ENCODE measurements at regions not wholly inside any gene's neighbourhood (a gene's known extent, or its start where the extent isn't known, plus 50 kb on each side); places are given as distances from the start of the nearest gene placed in this dataset.

GRCh38 chr2:185502351-185502750, 236.3 kb upstream of the FSIP2 start:
- ATAC-seq (no peak), DNase-seq (ENCODE audit: low read depth, low spot score) (no peak)
- Histone ChIP-seq H3K27ac (ENCODE audit: low read length) (no peak overlapping the region), H3K36me3 (ENCODE audit: control insufficient read depth, insufficient read depth, low read length) (no peaks in the 10 kb centered on the region), H3K4me1 (ENCODE audit: control insufficient read depth, insufficient read depth, low read length) (no peaks in the 10 kb centered on the region), H3K27me3 (ENCODE audit: control insufficient read depth, insufficient read depth, low read length) (no peaks in the 10 kb centered on the region), H3K9me3 (ENCODE audit: control insufficient read depth, insufficient read depth, low read depth, low read length) (peaks cover 10% of the 10 kb centered on the region; the same call in 1 of the 2 replicates), H3K4me3 (ENCODE audit: low read depth in 2 of 2, low read length in 2 of 2) (no peak overlapping the region)
- no TSS peak for BruUV-seq (replicated peaks)
- TF ChIP-seq REST (IDR thresholded peaks at IDR 0.05; ENCODE audit: insufficient read depth in 1 of 2, low read depth in 2 of 2, low read length in 1 of 2) (no peak), POLR2AphosphoS5 (IDR thresholded peaks at IDR 0.05; ENCODE audit: low read depth, low read length) (no peak), CTCF (IDR thresholded peaks at IDR 0.05) (no peak), SIN3A (IDR thresholded peaks at IDR 0.05; ENCODE audit: borderline replicate concordance, insufficient read depth, low read depth, low read length) (no peak), TCF7L2 (IDR thresholded peaks at IDR 0.05; ENCODE audit: low read depth, low read length) (no peak)
- POLR2A ChIA-PET, result no interaction called here
- intact Hi-C loops (cut with micrococcal nuclease; ENCODE audit: unreplicated experiment) (no loop called here), in situ Hi-C loops (cut with HindIII; ENCODE audit: low pct_unique_long_range_greater_than_20kb, low sequenced_read_pairs) (no loop called here)
- CTCF ChIA-PET, result no interaction called here

GRCh38 chr2:185507719-185508118, 230.9 kb upstream of the FSIP2 start:
- ATAC-seq (no peak), DNase-seq (ENCODE audit: low read depth, low spot score) (no peak)
- in situ Hi-C loops (cut with HindIII; ENCODE audit: low pct_unique_long_range_greater_than_20kb, low sequenced_read_pairs), result no loop called here
- ChIA-PET CTCF (no interaction called here), POLR2A (no interaction called here)
- Histone ChIP-seq H3K36me3 (ENCODE audit: control insufficient read depth, insufficient read depth, low read length) (no peaks in the 10 kb centered on the region), H3K27ac (ENCODE audit: low read length) (no peak overlapping the region), H3K9me3 (ENCODE audit: control insufficient read depth, insufficient read depth, low read depth, low read length) (peaks cover 36% of the 10 kb centered on the region), H3K4me1 (ENCODE audit: control insufficient read depth, insufficient read depth, low read length) (no peaks in the 10 kb centered on the region), H3K27me3 (ENCODE audit: control insufficient read depth, insufficient read depth, low read length) (no peaks in the 10 kb centered on the region), H3K4me3 (ENCODE audit: low read depth in 2 of 2, low read length in 2 of 2) (no peak overlapping the region)
- intact Hi-C loops (cut with micrococcal nuclease; ENCODE audit: unreplicated experiment), result no loop called here
- BruUV-seq (replicated peaks), result no TSS peak
- TF ChIP-seq POLR2AphosphoS5 (IDR thresholded peaks at IDR 0.05; ENCODE audit: low read depth, low read length) (no peak), TCF7L2 (IDR thresholded peaks at IDR 0.05; ENCODE audit: low read depth, low read length) (no peak), SIN3A (IDR thresholded peaks at IDR 0.05; ENCODE audit: borderline replicate concordance, insufficient read depth, low read depth, low read length) (no peak), CTCF (IDR thresholded peaks at IDR 0.05) (no peak), REST (IDR thresholded peaks at IDR 0.05; ENCODE audit: insufficient read depth in 1 of 2, low read depth in 2 of 2, low read length in 1 of 2) (no peak)

Measured in Panc1 (cell line).